Activated CD8-positive, alpha-beta memory T cell treated with anti-CD3 and anti-CD28 coated beads, Interleukin-2, amount 50 U/mL, for 48 hours (primary cell): ENCODE measurements at regions not wholly inside any gene's neighbourhood (a gene's known extent, or its start where the extent isn't known, plus 50 kb on each side); places are given as distances from the start of the nearest gene placed in this dataset.
"Not testable (repeated sequence)": the region's sequence is repeated elsewhere in the genome, so short reads cannot be mapped to it uniquely, and the experiment has no call there.

Experiments
- DNase-seq: peaks from one replicate; pipeline ENCODE4 v3.0.0-alpha.2; 2020

DNA sequence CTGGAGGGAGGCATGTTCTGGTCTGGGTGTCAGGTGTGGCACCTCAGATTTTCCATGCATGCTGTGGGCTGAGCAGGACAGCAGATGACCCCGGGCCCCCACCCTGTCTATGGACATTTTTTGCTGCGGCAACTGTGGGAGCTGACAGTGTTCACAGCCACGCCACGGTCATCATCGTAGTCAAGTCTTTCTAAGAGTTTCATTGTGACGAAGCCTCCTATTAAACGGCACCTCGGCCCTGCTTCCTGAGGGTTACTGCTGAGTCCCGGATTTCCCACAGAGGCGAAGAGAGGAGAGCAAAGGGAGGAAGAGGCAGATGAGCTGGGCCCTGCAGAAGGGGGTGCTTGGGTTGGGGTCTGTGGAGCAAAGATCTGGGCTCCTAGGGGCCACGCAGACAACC, 152.1 kb upstream of the POTEB2 start:
- not testable (repeated sequence) for DNase-seq

DNA sequence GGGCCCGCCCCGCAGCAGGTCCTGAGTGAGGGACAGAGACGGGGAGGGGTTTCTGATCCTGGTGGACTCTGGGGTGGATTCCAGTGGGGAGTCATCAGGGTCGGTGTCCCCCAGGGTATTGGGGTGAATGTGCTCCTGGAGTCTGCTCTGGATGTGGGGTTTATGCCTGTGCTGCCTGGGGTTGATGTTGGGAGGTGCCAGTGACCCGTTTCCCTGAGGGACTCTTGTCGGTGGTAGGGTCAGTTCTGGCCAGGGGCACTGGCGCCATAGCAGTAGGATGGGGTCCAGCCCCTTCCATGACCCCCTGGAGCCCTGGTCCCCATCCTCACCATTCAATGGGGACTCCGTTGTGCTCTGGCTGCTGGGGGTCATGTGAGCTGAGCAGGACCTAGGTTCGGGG, 151.2 kb upstream of the POTEB2 start:
- DNase-seq = not testable (repeated sequence)

DNA sequence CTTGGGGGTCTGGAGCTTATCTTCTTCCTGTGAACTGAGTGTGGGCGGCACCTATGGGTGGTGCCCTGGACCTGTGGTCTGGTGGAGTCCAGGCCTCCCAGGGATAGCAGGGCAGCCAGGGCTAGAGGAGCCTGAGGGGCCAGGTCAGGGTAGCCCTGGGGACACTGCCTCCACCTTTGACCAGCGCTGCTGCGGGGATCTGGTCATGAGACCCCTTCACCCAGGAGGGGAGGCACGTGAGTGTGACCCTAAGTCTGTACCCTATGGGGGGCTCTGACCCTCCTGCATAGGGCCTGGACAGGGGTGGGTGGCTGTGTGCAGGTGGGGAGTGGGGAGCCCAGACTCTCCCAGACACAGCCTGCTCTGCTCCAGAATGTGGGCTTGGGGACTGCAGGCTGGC, 150.5 kb upstream of the POTEB2 start:
- DNase-seq = not testable (repeated sequence)

DNA sequence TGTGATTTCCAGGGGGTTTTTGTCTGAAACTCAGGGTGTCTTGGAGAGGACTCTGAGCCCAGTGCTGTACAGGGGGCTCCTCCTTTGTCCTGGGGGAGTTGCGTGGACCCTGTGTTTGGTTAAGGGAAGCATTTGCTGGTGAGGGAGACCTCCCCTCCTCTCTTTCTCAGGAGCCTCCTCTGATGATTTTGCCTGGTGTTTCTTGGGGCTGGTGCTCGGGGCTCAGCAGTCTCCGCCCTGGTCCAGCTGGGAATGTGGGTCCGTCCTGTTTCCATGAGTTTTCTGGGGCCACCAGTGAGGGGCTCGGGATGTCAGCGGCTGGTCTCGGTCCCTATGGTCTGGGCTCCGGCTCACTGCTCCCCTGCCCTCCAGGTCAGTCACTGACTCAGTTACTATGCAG, 149.1 kb upstream of the POTEB2 start:
- not testable (repeated sequence) for DNase-seq

DNA sequence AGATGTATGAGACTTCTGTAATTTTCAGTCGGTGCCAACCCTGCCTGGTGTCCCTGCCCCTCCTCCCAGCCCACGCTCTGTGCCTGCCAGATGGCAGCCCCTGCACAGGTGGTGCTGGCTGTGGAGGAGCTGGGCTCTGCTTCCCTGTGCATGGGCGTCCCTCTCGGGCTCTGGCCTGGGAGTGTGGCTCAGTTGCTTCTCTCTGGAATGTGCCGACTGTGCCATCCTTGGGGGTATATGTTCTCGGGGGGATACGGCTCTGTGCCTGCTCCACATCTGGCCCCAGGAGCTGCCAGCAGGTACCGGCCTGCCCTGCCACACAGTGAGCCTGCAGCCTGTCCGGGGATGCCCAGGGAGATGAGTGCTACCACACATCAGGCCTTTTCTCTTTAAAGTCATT, 147.2 kb upstream of the POTEB2 start:
- DNase-seq = not testable (repeated sequence)

DNA sequence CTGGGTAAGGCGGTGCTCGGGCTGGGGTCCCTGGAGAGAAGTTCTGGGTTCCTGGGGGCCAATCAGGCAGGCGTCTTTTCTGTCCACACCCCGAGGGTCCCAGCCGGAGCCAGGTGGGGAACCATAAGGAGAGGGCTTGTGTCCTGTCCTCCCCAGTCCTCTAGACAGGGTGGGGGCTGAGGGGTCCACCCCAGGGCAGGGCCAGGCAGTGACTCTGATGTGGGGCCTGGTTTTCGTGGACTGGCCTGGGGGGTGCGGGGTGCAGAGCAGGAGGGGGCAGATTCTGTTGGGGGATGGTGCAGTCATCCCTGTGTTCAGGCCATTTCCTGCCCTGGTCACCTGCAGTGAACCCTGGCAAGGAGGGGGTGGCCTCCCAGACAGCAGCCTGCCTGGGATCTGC, 143.5 kb upstream of the POTEB2 start:
- DNase-seq = not testable (repeated sequence)

DNA sequence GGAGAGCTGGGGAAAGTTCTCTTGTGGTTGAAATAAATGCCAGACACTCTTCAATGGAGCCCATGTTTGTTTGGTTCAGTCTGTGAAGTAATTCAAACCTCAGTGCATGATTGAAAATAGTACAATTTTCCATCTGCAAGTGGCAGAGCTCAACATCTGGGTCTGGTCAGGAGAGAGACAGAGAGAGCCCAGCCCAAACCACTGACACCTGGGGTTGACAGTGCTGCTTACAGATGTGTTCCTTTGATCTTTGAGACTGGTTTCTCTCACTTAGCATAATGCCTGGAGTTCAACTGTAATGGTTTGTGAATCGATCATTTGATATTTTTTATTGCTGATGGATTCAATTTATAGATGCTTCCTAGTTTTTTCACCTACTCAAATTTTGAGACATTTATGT, 137.3 kb upstream of the POTEB2 start:
- not testable (repeated sequence) for DNase-seq

DNA sequence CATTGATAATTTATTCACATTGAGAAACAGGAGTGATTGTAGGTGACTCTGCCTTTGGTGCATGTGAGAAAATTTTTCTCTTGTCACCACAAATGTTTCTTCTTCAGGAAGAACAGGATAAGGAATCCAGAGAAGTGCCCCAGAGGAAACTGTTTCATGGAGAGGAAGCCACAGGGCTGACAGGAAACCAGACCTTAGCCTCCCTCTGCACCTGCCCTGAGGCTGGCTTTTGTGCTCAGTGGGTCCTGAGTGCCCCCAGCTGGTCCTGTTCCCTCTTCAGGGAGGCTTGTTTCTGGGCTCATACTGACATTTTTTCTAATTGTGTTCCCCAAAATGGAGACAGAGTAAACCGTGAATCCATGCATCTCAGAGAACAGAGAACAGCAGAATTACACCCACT, 135.8 kb upstream of the POTEB2 start:
- DNase-seq = not testable (repeated sequence)

DNA sequence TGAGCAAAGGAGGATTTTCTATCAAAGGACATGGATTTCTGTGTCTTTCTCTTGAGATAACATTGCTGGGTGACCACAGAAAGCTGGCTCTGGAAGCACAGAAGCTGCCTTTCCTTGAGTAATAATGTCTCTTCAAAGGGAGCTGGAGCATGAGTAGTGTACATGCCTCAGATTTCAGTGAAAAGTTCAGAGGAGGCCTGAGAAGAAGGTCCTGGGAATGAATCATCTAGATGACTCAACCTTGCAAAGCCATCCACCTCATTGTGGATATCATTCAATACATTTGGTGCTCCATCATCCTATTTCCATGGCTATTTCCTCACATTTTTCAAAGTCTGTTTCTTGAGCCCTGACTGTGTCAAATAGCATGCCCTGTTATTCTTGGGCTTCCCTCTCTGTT, 125.6 kb upstream of the POTEB2 start:
- not testable (repeated sequence) for DNase-seq

DNA sequence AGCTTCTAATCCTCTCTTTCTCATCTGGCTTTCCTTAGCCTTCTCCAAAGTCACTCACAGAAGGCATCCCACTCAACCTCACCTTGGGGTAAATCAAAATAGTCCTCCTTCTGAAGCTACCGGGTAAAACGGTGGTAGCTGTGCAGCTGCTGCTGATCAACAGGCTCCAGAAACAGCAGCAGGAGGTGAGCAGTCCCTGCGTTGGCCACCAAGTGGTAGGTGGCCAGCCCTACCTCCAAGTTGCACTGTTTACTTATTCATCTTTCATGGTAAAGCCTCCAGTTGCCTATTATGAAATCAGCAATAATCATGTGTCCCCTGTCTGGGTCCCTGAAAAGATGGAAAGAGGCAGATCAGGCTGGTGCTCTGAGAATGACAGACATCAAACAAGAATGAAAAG, 125.1 kb upstream of the POTEB2 start:
- DNase-seq = not testable (repeated sequence)

DNA sequence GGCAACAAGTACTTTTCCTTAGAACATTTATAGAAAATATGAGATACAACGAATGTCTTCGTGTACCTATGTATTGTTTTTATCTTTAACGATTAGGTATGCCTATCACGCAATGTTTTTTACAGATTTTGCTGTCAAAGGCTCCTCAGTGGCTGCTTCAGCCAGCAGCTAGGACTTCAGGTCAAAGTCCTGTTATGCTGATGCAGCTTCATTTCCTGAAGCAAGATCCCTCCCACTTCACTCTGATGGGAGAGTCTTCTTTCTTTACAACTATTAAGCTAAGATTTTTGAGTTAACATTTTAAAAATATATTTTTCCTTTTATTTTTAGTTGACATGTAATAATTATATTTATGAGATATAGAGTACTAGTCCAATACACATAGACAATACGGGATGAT, 120.7 kb upstream of the POTEB2 start:
- DNase-seq = not testable (repeated sequence)

DNA sequence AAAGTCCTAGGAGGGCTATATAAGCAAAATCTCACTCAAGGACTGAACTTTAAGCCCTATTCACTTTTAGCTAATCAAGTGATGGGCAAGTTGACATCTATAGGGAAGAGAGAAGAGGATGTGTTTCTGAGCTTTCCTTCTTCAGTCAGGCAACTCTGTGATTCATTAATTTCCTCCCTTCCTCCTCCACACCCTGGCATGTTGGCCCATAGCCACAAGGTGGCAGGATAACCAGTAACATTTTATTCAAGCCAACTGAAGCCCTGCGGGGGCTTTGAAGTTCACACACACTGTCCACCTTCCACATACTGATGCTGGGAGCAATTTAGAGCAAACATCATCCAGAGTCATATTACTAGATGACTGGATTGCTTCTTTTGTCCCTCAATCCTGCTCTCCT, 111.9 kb upstream of the POTEB2 start:
- DNase-seq = not testable (repeated sequence)

DNA sequence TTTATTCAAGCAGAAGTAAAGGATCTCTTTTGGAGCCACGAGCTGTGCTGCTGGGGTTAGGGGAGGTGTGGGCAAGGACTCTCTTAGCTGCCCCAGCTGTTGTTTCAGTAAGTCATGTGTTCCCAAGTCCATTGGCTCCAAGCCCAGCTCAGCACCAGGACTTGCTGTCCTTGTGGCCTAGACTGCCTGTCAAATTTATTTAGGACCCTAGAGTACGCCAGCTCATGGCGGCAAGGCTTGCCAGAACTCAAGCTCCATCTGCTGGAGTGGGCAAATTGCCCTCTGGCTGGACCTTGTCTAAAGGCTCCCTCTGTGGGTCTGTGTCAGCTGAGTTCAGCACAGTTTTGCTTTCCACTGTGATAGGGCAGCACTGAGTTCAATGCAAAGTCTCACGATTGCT, 106.6 kb upstream of the POTEB2 start:
- DNase-seq = not testable (repeated sequence)

DNA sequence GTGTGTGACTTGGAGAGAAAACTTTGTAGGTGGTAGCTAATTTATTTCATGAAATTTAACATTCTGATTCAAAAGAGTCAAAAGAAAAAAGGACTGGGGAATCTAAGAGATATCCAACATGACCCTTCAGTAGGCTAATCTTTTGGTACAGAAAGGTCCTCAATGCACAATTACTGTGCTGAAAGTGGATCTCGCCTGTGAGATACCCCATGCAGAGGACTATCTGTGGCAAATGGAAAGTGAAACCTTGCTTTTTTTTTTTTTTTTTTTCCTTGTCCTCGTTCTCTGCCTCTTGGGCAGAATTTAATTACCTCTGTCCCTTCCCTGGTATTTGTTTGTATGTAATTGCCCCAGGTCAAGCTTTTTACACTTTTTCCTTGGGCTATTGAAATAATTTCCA, 93.2 kb upstream of the POTEB2 start:
- not testable (repeated sequence) for DNase-seq

DNA sequence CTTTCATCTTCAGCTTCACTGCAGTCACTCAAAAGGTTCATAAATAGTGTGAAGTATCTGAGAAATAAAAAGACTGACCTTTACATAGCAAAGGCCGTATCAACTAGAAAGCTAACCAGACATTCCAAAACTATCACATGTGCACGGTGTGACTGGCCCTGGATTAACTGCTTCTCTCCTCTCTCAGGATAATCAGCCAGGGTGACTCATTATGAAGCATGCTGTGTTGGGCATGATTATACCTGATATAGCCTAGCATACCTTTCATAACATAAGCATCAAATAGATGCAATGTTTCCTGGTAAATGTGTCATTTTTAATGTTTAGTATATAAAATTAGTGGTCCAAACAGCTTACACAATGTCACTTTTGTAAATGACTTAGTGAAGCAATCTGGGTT, 63.2 kb upstream of the POTEB2 start:
- DNase-seq = not testable (repeated sequence)
